Fibroblast of pulmonary artery (primary cell): ENCODE measurements at regions not wholly inside any gene's neighbourhood (a gene's known extent, or its start where the extent isn't known, plus 50 kb on each side); places are given as distances from the start of the nearest gene placed in this dataset.

Source experiments
- DNase-seq: peaks from one replicate; pipeline ENCODE4 v3.0.0-alpha.2; 2010; ENCODE audit warnings: low read depth
- H3K4me3 ChIP-seq: replicated peaks from 2 replicates; pipeline ENCODE4 v1.5.1; 2011; ENCODE audit warnings: low read depth, mild to moderate bottlenecking, control low read depth, low read length, moderate library complexity
- CTCF ChIP-seq: IDR thresholded peaks from 2 replicates; pipeline ENCODE4 v1.5.1; 2011; ENCODE audit warnings: mild to moderate bottlenecking, control low read depth, low read length, inconsistent platforms; ENCODE audit errors: missing control alignments

GRCh38 chr10:130244928-130245495 is 108.8 kb downstream of the GLRX3 start:
- no peak for DNase-seq
- no peak for TF ChIP-seq CTCF
- no peak overlapping the region for H3K4me3 ChIP-seq

DNA sequence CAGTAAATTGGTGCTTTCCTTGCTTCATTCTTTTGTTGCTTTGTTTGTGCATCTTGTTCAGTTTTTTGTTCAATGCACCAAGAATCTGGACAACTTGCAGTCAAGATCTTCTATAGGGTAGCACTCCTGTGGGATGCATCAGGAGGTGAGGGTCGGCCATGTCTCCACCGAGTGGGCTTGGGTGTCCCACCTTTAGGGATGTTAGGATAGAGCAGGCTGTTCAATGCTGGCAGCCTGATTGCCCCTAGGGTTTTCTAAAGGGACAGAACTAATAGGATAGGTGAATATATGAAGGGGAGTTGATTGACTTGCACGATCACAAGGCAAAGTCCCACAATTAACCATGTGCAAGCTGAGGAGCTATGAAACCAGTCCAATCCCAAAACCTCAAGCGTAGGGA is 109.9 kb downstream of the GLRX3 start:
- no peak for TF ChIP-seq CTCF
- H3K4me3 ChIP-seq, result no peak overlapping the region

DNA sequence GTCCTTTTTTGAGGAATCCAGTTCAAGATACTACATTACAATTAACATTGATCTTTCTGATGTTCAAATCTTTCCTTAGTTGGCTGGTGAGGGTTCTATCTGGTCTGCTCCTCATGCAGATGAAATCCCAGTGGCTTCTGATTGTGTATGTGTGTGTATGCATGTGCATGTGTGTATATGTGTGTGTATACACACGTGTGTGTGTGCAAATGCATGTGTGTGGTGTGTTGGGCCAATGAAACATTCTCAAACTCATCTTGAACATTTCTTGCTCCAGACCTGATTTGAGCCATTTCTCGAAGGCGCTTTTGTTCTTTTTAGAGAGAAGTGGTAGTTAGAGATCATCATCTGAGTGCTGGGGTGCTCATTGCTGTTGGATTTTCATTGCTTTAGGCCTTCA is 113.9 kb downstream of the GLRX3 start:
- TF ChIP-seq CTCF, result no peak
- DNase-seq, result no peak
- no peak overlapping the region for H3K4me3 ChIP-seq

More for the DNA sequence above, 109.9 kb downstream of the GLRX3 start:
- DNase-seq, result no peak

GRCh38 chr10:130251766-130252165 is 115.6 kb downstream of the GLRX3 start:
- no peak for TF ChIP-seq CTCF

DNA sequence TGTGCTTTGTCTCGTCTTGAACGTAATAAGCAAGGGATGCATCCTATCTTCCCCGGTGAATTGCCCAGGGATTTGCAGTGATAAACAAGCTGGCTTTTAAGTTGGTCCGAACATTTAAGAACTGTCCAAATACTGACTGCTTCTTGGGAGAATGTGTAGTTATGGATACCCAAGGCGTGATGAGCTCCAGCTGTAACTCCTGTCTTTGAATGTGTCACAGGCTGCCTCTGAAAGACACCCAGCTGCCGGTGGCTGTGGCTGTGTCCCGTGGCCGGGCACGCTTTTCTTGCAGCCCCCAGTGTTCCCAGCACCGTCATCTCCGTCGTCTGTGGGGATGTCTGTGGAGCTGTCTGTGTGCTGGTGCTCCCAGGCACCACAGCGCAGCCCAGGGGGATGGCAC is 118.1 kb downstream of the GLRX3 start:
- TF ChIP-seq CTCF, result no peak
- no peak for DNase-seq
- H3K4me3 ChIP-seq, result no peak overlapping the region

More at GRCh38 chr10:130251766-130252165, 115.6 kb downstream of the GLRX3 start:
- no peak for DNase-seq
- H3K4me3 ChIP-seq, result no peak overlapping the region

- DNase-seq, result no peak
- TF ChIP-seq CTCF, result no peak
- H3K4me3 ChIP-seq, result no peak overlapping the region
Observed at GRCh38 chr10:130254662-130255061, 118.5 kb downstream of the GLRX3 start.

DNA sequence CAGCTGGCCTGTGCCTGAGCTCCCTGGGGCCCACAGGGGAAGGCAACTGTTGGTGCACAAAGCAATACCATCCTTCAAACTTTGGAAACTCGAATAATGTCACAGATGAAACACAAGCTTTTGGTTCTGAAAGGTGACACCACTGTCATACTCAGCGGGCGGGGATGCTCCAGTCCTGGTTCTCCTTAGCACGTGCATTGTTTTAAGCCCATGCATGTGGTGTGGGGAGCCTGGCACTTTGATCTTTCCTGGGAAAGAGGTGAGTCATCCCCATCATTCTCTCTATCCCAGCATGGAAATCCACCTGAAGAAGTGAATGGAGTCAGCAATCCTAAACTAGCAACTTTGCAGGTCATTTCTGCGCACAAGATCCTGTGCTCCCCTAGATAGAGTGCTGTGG is 119.6 kb downstream of the GLRX3 start:
- TF ChIP-seq CTCF, result no peak
- H3K4me3 ChIP-seq, result no peak overlapping the region
- DNase-seq, result no peak
